Neural cell (in vitro differentiated cells): ENCODE measurements at regions not wholly inside any gene's neighbourhood (a gene's known extent, or its start where the extent isn't known, plus 50 kb on each side); places are given as distances from the start of the nearest gene placed in this dataset.

Experiments used
- H2AFZ ChIP-seq: fragments of 200-600, 300-800 bp; sonication (generic), shearing (Covaris generic); 2 replicates; pipeline ENCODE4 v1.6.0; 2014; ENCODE audit warnings: low read depth, mild to moderate bottlenecking, antibody characterized with exemption, low read length, moderate library complexity
- H3F3A ChIP-seq: fragments of 200-600 bp; shearing (Covaris generic); 2 replicates; pipeline ENCODE4 v1.6.1; 2016; ENCODE audit warnings: mild to moderate bottlenecking, moderate library complexity, mixed read lengths, antibody characterized with exemption, low read length; ENCODE audit not compliant: insufficient read depth, poor library complexity, severe bottlenecking
- H3K27ac ChIP-seq: fragments of 200-600, 300-800 bp; sonication (generic), shearing (Covaris generic); 2 replicates; pipeline ENCODE4 v1.5.1; 2014; ENCODE audit warnings: mild to moderate bottlenecking, low read length, moderate library complexity
- H3K27me3 ChIP-seq: fragments of 300-800, 200-600 bp; sonication (generic), shearing (Covaris generic); 2 replicates; pipeline ENCODE4 v1.6.0; 2014; ENCODE audit warnings: mild to moderate bottlenecking, low read depth, low read length, moderate library complexity; ENCODE audit not compliant: insufficient read depth
- H3K36me3 ChIP-seq: fragments of 300-800, 200-600 bp; sonication (generic), shearing (Covaris generic); 2 replicates; pipeline ENCODE4 v1.5.1; 2014; ENCODE audit warnings: mild to moderate bottlenecking, antibody characterized with exemption, low read length, moderate library complexity; ENCODE audit not compliant: insufficient read depth
- H3K4me2 ChIP-seq: fragments of 300-800, 200-600 bp; sonication (generic), shearing (Covaris generic); 2 replicates; pipeline ENCODE4 v1.6.0; 2014; ENCODE audit warnings: mild to moderate bottlenecking, low read length
- H3K4me3 ChIP-seq: fragments of 300-800, 200-600 bp; sonication (generic), shearing (Covaris generic); 2 replicates; pipeline ENCODE4 v1.5.1; 2014; ENCODE audit warnings: mild to moderate bottlenecking, low read length, moderate library complexity
- H3K79me2 ChIP-seq: fragments of 200-600 bp; shearing (Covaris generic); replicated peaks from 2 replicates; pipeline ENCODE4 v1.6.0; 2014; ENCODE audit warnings: mild to moderate bottlenecking, low read length, moderate library complexity; ENCODE audit not compliant: insufficient read depth
- H3K9ac ChIP-seq: fragments of 300-800, 200-600 bp; sonication (generic), shearing (Covaris generic); 2 replicates; pipeline ENCODE4 v1.6.1; 2016; ENCODE audit warnings: mild to moderate bottlenecking, low read length, mixed read lengths
- H3K9me2 ChIP-seq: fragments of 200-600 bp; shearing (Covaris generic); 2 replicates; pipeline ENCODE4 v1.6.1; 2016; ENCODE audit warnings: mild to moderate bottlenecking, low read length, mixed read lengths; ENCODE audit not compliant: insufficient read depth
- H3K9me3 ChIP-seq: fragments of 200-600, 300-800 bp; sonication (generic), shearing (Covaris generic); 2 replicates; pipeline ENCODE4 v1.6.1; 2016; ENCODE audit warnings: mild to moderate bottlenecking, mixed run types, low read length, moderate library complexity, mixed read lengths
- H4K20me1 ChIP-seq: fragments of 200-600 bp; shearing (Covaris generic); 2 replicates; pipeline ENCODE4 v1.6.1; 2016; ENCODE audit warnings: mild to moderate bottlenecking, mixed run types; ENCODE audit not compliant: insufficient read depth
- CTCF ChIP-seq: fragments of 450-650 bp; IDR thresholded peaks from 2 replicates; pipeline ENCODE4 v1.5.1; 2014; ENCODE audit warnings: antibody characterized with exemption, mild to moderate bottlenecking, moderate library complexity; ENCODE audit not compliant: poor library complexity, severe bottlenecking
- EP300 ChIP-seq: fragments of 450-650 bp; conservative IDR thresholded peaks from 2 replicates; pipeline ENCODE4 v1.6.1; 2014; ENCODE audit warnings: antibody characterized with exemption, mild to moderate bottlenecking, moderate library complexity; ENCODE audit not compliant: poor library complexity, severe bottlenecking
- EZH2 ChIP-seq: fragments of 200-600, 300-800 bp; shearing (Covaris generic), sonication (generic); IDR thresholded peaks from 2 replicates; pipeline ENCODE4 v1.6.1; 2014; ENCODE audit warnings: antibody characterized with exemption, low read length, borderline replicate concordance, mild to moderate bottlenecking; ENCODE audit not compliant: insufficient read depth, poor library complexity, severe bottlenecking
- MXI1 ChIP-seq: fragments of 450-650 bp; conservative IDR thresholded peaks from 2 replicates; pipeline ENCODE4 v1.6.1; 2014; ENCODE audit warnings: antibody characterized with exemption, mild to moderate bottlenecking; ENCODE audit not compliant: poor library complexity, severe bottlenecking
- POLR2AphosphoS5 ChIP-seq: IDR thresholded peaks from 2 replicates; pipeline ENCODE4 v1.6.1; 2012
- RAD21 ChIP-seq: fragments of 450-650 bp; conservative IDR thresholded peaks from 2 replicates; pipeline ENCODE4 v1.6.1; 2014; ENCODE audit warnings: antibody characterized with exemption, mild to moderate bottlenecking, moderate library complexity
- REST ChIP-seq: IDR thresholded peaks from 2 replicates; pipeline ENCODE4 v1.6.1; 2012; ENCODE audit warnings: borderline replicate concordance
- SMC3 ChIP-seq: fragments of 450-650 bp; conservative IDR thresholded peaks from 2 replicates; pipeline ENCODE4 v1.6.1; 2014; ENCODE audit warnings: antibody characterized with exemption, mild to moderate bottlenecking, moderate library complexity; ENCODE audit not compliant: poor library complexity
- TAF1 ChIP-seq: IDR thresholded peaks from 2 replicates; pipeline ENCODE4 v1.6.1; 2012; ENCODE audit warnings: low read depth

GRCh38 chr5:128673411-128673957 lies 135.4 kb upstream of the FBN2 start:
- no peak overlapping the region for H3K27ac ChIP-seq
- no peak overlapping the region for H3K9ac ChIP-seq
- peaks cover 29% of the 10 kb centered on the region for H3K27me3 ChIP-seq
- no peaks in the 10 kb centered on the region for H3K9me2 ChIP-seq
- H3K79me2 ChIP-seq: no peaks in the 10 kb centered on the region
- no peak for TF ChIP-seq EZH2
- TF ChIP-seq SMC3: no peak
- no peak for TF ChIP-seq REST
- no peak overlapping the region for H3K4me3 ChIP-seq
- no peaks in the 10 kb centered on the region for H3F3A ChIP-seq
- no peak overlapping the region for H2AFZ ChIP-seq
- no peaks in the 10 kb centered on the region for H4K20me1 ChIP-seq
- H3K9me3 ChIP-seq: peaks cover 7% of the 10 kb centered on the region
- H3K4me2 ChIP-seq: no peak overlapping the region
- no peaks in the 10 kb centered on the region for H3K36me3 ChIP-seq

GRCh38 chr5:128673970-128674369 lies 135.9 kb upstream of the FBN2 start:
- Histone ChIP-seq H3K27ac (no peak overlapping the region), H3K9me2 (no peaks in the 10 kb centered on the region), H3K4me3 (no peak overlapping the region), H3K79me2 (no peaks in the 10 kb centered on the region), H3K27me3 (peaks cover 29% of the 10 kb centered on the region), H3K9ac (no peak overlapping the region), H3K4me2 (no peak overlapping the region), H4K20me1 (no peaks in the 10 kb centered on the region), H2AFZ (no peak overlapping the region), H3K36me3 (no peaks in the 10 kb centered on the region), H3F3A (no peaks in the 10 kb centered on the region), H3K9me3 (peaks cover 7% of the 10 kb centered on the region)
- TF ChIP-seq TAF1: no peak
- no peak for TF ChIP-seq EZH2
- peak; percentile 64 for TF ChIP-seq POLR2AphosphoS5

GRCh38 chr5:128674837-128675446 lies 136.9 kb upstream of the FBN2 start:
- TF ChIP-seq EP300: no peak
- TF ChIP-seq RAD21: peak; percentile 25
- TF ChIP-seq POLR2AphosphoS5: no peak
- peak; percentile 23 for TF ChIP-seq SMC3
- no peak for TF ChIP-seq REST
- no peak for TF ChIP-seq MXI1
- peak; percentile 35 for TF ChIP-seq CTCF
- TF ChIP-seq TAF1: no peak
- no peak for TF ChIP-seq EZH2
- Histone ChIP-seq H3K36me3 (no peaks in the 10 kb centered on the region), H3K4me3 (no peak overlapping the region), H3K9ac (no peak overlapping the region), H3K9me2 (no peaks in the 10 kb centered on the region), H3F3A (no peaks in the 10 kb centered on the region), H3K27me3 (peaks cover 29% of the 10 kb centered on the region), H3K4me2 (no peak overlapping the region), H3K27ac (no peak overlapping the region), H2AFZ (no peak overlapping the region), H3K9me3 (peaks cover 7% of the 10 kb centered on the region), H3K79me2 (no peaks in the 10 kb centered on the region), H4K20me1 (no peaks in the 10 kb centered on the region)
